ENCODE measurements at regions not wholly inside any gene's neighbourhood (a gene's known extent, or its start where the extent isn't known, plus 50 kb on each side); places are given as distances from the start of the nearest gene placed in this dataset.
A peak's percentile ranks its signal among the peaks of the same experiment; 100 is the strongest.

GRCh38 chr12:107497231-107497630 lies 188.4 kb upstream of the PWP1 start:
- Mint-ChIP-seq H3K36me3 (ENCODE audit: low read depth) (peaks cover 6% of the 10 kb centered on the region), H3K4me1 (peaks cover 8% of the 10 kb centered on the region), H3K27ac (no peak overlapping the region), H3K27me3 (no peaks in the 10 kb centered on the region), H3K4me3 (no peak overlapping the region), H3K9me3 (peaks cover 7% of the 10 kb centered on the region)
- intact Hi-C loops (cut with micrococcal nuclease), result no loop called here
- DNase-seq, result no peak

DNA sequence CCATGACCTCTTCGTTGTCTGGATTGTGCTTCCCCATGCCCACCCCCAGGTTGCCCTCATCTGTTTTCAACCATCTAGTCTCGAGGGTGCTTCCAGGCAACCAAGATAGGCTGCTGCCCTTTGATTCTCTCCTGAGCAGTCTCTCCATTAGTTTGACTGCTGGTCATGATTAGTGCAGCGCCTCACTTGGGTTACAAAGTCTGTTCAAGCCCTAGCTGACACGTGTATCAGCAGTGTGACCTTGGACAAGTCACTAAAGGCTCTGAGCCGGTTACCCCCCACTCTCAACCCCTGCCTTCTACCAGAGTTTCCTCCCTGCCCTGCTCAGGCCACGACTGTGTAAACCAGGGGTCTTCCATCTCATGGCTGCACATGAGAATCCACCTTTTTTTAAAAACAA lies 185.3 kb upstream of the PWP1 start:
- Mint-ChIP-seq H3K9me3 (peaks cover 7% of the 10 kb centered on the region), H3K27me3 (no peaks in the 10 kb centered on the region), H3K27ac (no peak overlapping the region), H3K4me1 (no peaks in the 10 kb centered on the region), H3K36me3 (ENCODE audit: low read depth) (peaks cover 6% of the 10 kb centered on the region), H3K4me3 (no peak overlapping the region)
- intact Hi-C loops (cut with micrococcal nuclease), result no loop called here
- DNase-seq, result no peak

DNA sequence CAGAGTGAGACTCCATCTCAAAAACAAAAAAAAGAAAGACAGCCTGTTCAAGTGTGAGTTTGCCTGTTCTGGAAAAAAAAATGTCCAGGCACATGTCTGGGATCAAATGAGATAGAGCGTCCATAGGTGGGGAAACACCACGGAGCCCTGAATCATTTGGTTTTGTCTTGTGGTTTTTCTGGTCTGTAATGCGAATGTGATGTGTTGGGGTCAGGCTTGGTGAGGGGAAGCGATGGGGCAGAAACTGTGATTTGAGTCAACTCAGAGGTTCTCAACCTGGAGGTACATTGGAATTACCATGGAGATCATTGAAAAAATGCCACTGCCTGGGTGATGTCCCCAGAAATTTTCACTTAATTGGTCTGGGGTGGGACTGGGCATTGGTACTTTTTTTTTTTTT lies 183.9 kb upstream of the PWP1 start:
- peaks cover 6% of the 10 kb centered on the region for H3K36me3 Mint-ChIP-seq (ENCODE audit: low read depth)
- DNase-seq, result no peak
- intact Hi-C loops (cut with micrococcal nuclease), result no loop called here
- H3K4me3 Mint-ChIP-seq, result no peak overlapping the region
- peaks cover 10% of the 10 kb centered on the region for H3K9me3 Mint-ChIP-seq
- H3K27ac Mint-ChIP-seq, result no peak overlapping the region
- H3K4me1 Mint-ChIP-seq, result no peaks in the 10 kb centered on the region
- no peaks in the 10 kb centered on the region for H3K27me3 Mint-ChIP-seq

DNA sequence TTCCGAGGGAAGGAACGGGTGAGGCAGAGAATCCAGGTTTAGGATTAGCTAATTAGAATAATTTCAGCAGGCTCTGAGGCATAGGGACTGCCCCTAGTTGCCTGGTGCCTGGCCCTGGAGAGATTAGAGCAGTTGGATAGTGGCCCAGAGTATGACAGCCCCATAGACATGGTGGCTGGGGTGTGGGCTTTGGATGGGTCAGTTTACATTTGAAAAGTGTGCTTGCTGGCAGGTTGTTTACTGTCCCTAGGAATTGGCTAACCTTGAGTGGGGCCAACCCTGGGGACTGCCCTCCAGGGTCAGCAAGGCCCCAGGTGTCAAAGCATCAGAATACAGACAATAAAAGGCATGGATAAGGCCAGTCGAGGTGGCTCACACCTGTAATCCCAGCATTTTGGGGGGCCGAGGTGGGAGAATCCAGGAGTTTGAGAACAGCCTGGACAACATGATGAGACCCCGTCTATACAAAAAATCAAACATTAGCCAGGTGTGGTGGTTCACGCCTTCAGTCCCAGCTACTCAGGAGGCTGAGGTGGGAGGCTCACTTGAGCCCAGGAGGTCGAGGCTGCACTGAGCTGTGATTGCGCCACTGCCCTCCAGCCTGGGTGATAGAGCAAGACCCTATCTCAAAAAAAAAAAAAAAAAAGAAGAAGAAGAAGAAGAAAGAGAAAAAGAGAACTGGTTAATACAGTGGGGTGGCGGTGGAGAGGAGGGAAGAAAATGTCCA lies 182.3 kb upstream of the PWP1 start:
- H3K9me3 Mint-ChIP-seq, result peaks cover 3% of the 10 kb centered on the region
- H3K4me1 Mint-ChIP-seq, result no peaks in the 10 kb centered on the region
- H3K27me3 Mint-ChIP-seq, result no peaks in the 10 kb centered on the region
- H3K4me3 Mint-ChIP-seq, result no peak overlapping the region
- intact Hi-C loops (cut with micrococcal nuclease), result no loop called here
- H3K27ac Mint-ChIP-seq, result no peak overlapping the region
- H3K36me3 Mint-ChIP-seq (ENCODE audit: low read depth), result no peaks in the 10 kb centered on the region
- no peak for DNase-seq

DNA sequence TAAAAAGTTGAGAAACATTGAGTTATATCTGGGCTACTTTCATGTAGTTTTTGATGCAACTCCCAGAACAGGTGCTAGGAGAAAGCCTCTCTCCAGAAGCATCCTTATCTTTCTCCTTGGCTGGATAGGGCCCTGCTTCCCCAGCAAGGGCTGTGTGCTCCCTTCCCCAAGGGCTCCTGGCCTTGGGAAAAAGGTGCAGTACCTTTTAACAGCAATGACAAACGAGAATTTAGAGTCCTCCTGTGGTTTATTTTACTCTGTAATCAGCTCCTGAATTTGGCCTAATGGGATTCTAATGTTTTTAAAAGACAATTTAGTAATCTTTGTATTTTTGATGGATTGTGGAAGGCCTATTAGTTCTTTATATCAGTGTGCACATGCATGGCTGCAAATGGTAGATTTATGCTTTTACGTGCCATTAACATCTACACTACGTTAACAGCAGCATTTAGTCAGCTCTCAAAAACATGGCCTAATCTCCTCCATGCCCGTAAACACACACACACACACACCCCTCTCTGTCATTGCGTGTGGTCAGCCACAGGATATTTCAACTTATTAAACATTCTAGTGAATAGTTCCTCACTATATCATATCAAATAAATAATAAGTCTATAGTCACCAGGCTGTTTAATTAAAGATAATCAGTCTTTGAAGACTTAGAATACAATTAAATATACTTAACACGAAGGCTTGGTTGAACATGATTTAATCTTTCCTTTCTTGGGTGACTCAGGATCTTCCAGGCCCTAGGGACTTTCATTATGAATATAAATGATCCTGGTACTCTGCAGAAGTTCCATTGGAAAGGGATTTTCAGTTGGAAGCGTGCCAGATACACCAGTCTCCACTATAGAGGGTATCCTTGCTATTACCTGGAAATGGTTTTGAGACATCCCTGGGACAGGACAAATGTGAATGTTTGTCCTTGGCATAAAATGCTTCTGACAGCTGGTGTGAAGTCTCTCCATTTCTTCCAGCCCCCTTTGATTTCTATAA lies 181.4 kb upstream of the PWP1 start:
- intact Hi-C loops (cut with micrococcal nuclease), result no loop called here
- no peaks in the 10 kb centered on the region for H3K4me1 Mint-ChIP-seq
- no peak overlapping the region for H3K27ac Mint-ChIP-seq
- no peaks in the 10 kb centered on the region for H3K36me3 Mint-ChIP-seq (ENCODE audit: low read depth)
- peaks cover 3% of the 10 kb centered on the region for H3K9me3 Mint-ChIP-seq
- no peak overlapping the region for H3K4me3 Mint-ChIP-seq
- no peak for DNase-seq
- H3K27me3 Mint-ChIP-seq, result no peaks in the 10 kb centered on the region

DNA sequence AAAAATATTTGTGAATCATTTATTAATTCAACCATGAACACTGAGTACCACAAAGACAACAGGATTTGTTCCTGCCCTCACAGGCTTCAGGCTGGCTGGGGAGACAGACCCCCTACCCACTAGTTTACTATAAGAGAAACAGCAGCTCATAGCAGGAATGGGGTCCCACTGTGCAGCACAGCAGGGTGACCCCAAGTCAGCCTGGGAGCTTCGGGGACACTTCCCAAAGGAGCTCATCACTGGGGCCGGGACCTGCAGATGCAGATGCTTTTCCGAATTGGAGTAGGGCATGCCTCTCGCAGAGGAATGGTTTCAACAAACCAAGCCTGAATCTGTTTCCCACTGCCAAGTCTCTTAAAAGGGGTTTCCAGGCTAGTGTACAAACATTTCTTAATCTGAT lies 176.2 kb upstream of the PWP1 start:
- Mint-ChIP-seq H3K4me3 (no peak overlapping the region), H3K27ac (no peak overlapping the region), H3K36me3 (ENCODE audit: low read depth) (no peaks in the 10 kb centered on the region)

GRCh38 chr12:107510211-107510610 lies 175.4 kb upstream of the PWP1 start:
- Mint-ChIP-seq H3K9me3 (peaks cover 3% of the 10 kb centered on the region), H3K36me3 (ENCODE audit: low read depth) (no peaks in the 10 kb centered on the region), H3K4me1 (peaks cover 6% of the 10 kb centered on the region), H3K27ac (no peak overlapping the region), H3K27me3 (no peaks in the 10 kb centered on the region), H3K4me3 (no peak overlapping the region)
- intact Hi-C loops (cut with micrococcal nuclease), result no loop called here
- DNase-seq, result no peak

More for the DNA sequence above, 176.2 kb upstream of the PWP1 start:
- DNase-seq, result no peak
- intact Hi-C loops (cut with micrococcal nuclease), result no loop called here
- H3K9me3 Mint-ChIP-seq, result peaks cover 3% of the 10 kb centered on the region
- H3K4me1 Mint-ChIP-seq, result peaks cover 2% of the 10 kb centered on the region
- no peaks in the 10 kb centered on the region for H3K27me3 Mint-ChIP-seq

DNA sequence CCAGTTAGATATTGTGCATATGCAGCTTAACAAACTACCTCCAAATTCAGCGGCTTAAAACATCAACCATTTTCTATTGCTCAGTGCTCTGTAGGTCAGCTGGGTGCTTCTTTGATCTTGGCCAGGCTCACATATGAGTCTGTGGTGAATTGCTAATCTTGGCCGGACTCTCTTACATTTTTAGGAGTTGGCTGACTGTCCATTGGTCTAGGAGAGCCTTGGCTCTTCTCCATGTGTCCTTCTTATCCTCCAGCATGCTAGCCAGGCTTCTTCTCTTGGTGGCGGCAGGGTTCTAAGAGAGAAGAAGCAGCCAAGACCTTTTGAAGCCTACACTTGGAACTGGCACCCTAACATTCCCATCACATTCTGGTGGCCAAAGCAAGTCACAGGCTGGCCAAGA lies 174.3 kb upstream of the PWP1 start:
- Mint-ChIP-seq H3K27ac (no peak overlapping the region), H3K27me3 (no peaks in the 10 kb centered on the region)

GRCh38 chr12:107512391-107512790 lies 173.2 kb upstream of the PWP1 start:
- Mint-ChIP-seq H3K27me3 (no peaks in the 10 kb centered on the region), H3K4me1 (peaks cover 12% of the 10 kb centered on the region), H3K36me3 (ENCODE audit: low read depth) (no peaks in the 10 kb centered on the region), H3K27ac (no peak overlapping the region), H3K9me3 (no peaks in the 10 kb centered on the region), H3K4me3 (no peak overlapping the region)
- no peak for DNase-seq
- intact Hi-C loops (cut with micrococcal nuclease), result no loop called here

More for the DNA sequence above, 174.3 kb upstream of the PWP1 start:
- Mint-ChIP-seq H3K4me3 (no peak overlapping the region), H3K4me1 (peaks cover 12% of the 10 kb centered on the region), H3K36me3 (ENCODE audit: low read depth) (no peaks in the 10 kb centered on the region), H3K9me3 (no peaks in the 10 kb centered on the region)
- intact Hi-C loops (cut with micrococcal nuclease), result no loop called here
- no peak for DNase-seq

DNA sequence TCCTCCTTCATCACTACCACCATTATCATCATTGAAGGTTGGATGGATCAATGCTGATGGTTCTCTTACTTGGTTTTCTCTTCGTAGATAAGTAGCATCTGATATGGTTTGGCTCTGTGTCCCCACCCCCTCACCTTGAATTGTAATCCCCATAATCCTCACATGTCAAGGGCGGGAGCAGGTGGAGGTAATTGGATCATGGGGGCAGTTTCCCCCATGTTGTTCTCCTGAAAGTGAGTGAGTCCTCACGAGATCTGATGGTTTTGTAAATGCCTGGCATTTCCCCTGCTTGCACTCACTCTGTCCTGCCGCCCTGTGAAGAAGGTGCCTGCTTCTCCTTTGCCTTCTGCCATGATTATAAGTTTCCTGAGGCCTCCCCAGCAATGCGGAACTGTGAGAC lies 172.4 kb upstream of the PWP1 start:
- DNase-seq, result no peak
- intact Hi-C loops (cut with micrococcal nuclease), result no loop called here
- H3K27ac Mint-ChIP-seq, result no peak overlapping the region
- H3K4me1 Mint-ChIP-seq, result peaks cover 12% of the 10 kb centered on the region
- H3K9me3 Mint-ChIP-seq, result no peaks in the 10 kb centered on the region
- peaks cover under 1% of the 10 kb centered on the region for H3K36me3 Mint-ChIP-seq (ENCODE audit: low read depth)
- H3K27me3 Mint-ChIP-seq, result no peaks in the 10 kb centered on the region
- no peak overlapping the region for H3K4me3 Mint-ChIP-seq

- Mint-ChIP-seq H3K27me3 (no peaks in the 10 kb centered on the region), H3K27ac (no peak overlapping the region), H3K36me3 (ENCODE audit: low read depth) (peaks cover 2% of the 10 kb centered on the region), H3K4me1 (peaks cover 12% of the 10 kb centered on the region), H3K9me3 (no peaks in the 10 kb centered on the region), H3K4me3 (no peak overlapping the region)
- DNase-seq, result no peak
- intact Hi-C loops (cut with micrococcal nuclease), result no loop called here
Measured at GRCh38 chr12:107513636-107514400, 171.8 kb upstream of the PWP1 start.

- H3K36me3 Mint-ChIP-seq (ENCODE audit: low read depth), result peaks cover 5% of the 10 kb centered on the region
- no peak overlapping the region for H3K4me3 Mint-ChIP-seq
- intact Hi-C loops (cut with micrococcal nuclease), result no loop called here
- H3K4me1 Mint-ChIP-seq, result peaks cover 12% of the 10 kb centered on the region
- no peak for DNase-seq
- peak overlapping the region; percentile 54 for H3K27ac Mint-ChIP-seq
- no peaks in the 10 kb centered on the region for H3K27me3 Mint-ChIP-seq
- no peaks in the 10 kb centered on the region for H3K9me3 Mint-ChIP-seq
Measured at GRCh38 chr12:107514887-107515445, 170.6 kb upstream of the PWP1 start.

DNA sequence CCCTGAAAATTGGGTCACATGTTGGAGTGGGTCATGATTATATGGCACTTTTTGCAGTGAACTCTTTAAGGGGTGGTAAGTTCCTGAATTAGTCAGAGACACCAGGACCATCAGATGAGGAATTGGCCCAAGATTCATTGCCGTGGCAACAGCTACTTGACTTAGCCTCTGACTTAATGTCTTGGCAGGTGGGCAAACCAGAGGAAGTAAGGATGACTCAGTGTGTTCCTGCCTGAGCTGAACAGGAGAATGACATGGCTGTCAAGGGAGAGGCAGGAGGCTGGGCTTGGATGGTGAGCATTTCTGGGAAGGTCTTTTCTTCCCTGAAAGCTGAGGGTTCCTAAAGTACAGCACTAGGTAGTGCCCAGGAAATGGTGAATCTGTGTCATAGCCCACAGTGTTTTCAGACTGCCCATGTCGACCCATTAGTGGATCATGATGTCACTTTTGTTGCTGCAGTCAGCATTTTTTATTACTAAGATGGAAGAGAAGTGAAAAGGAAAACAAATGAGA lies 170.1 kb upstream of the PWP1 start:
- Mint-ChIP-seq H3K27ac (peak overlapping the region; percentile 54), H3K4me1 (peaks cover 12% of the 10 kb centered on the region), H3K9me3 (no peaks in the 10 kb centered on the region), H3K4me3 (peak overlapping the region; percentile 39), H3K36me3 (ENCODE audit: low read depth) (peaks cover 7% of the 10 kb centered on the region), H3K27me3 (no peaks in the 10 kb centered on the region)
- intact Hi-C loops (cut with micrococcal nuclease), result no loop called here
- peak; percentile 63 for DNase-seq
